WERI-Rb-1 (cell line): ENCODE measurements at regions not wholly inside any gene's neighbourhood (a gene's known extent, or its start where the extent isn't known, plus 50 kb on each side); places are given as distances from the start of the nearest gene placed in this dataset.

ENCODE experiments used
- DNase-seq: peaks from one replicate; pipeline ENCODE4 v3.0.0-alpha.2; 2020
- H3K27ac ChIP-seq: fragments of 250-450 bp; sonication (Bioruptor Pico); 2 replicates; pipeline ENCODE4 v1.5.1; 2020; ENCODE audit warnings: mild to moderate bottlenecking, moderate library complexity
- H3K27me3 ChIP-seq: fragments of 250-450 bp; sonication (Bioruptor Pico); 2 replicates; pipeline ENCODE4 v1.5.1; 2021; ENCODE audit warnings: mild to moderate bottlenecking, low read depth, moderate library complexity; ENCODE audit not compliant: insufficient read depth, severe bottlenecking
- H3K36me3 ChIP-seq: fragments of 250-450 bp; sonication (Bioruptor Pico); 2 replicates; pipeline ENCODE4 v1.5.1; 2020; ENCODE audit warnings: mild to moderate bottlenecking, moderate library complexity
- H3K4me3 ChIP-seq: 2 replicates; pipeline ENCODE4 v1.5.1; 2011; ENCODE audit warnings: low read depth, mild to moderate bottlenecking, control low read depth, low read length
- H3K9me3 ChIP-seq: fragments of 250-450 bp; sonication (Bioruptor Pico); 2 replicates; pipeline ENCODE4 v1.5.1; 2021; ENCODE audit warnings: mild to moderate bottlenecking, moderate library complexity; ENCODE audit not compliant: severe bottlenecking
- CTCF ChIP-seq: IDR thresholded peaks from 2 replicates; pipeline ENCODE4 v1.5.1; 2011; ENCODE audit warnings: low read depth, mild to moderate bottlenecking, control low read depth, inconsistent platforms, low read length

- DNase-seq, result no peak
- H3K27me3 ChIP-seq, result no peaks in the 10 kb centered on the region
- H3K27ac ChIP-seq, result no peak overlapping the region
- no peaks in the 10 kb centered on the region for H3K36me3 ChIP-seq
- no peak overlapping the region for H3K4me3 ChIP-seq
- H3K9me3 ChIP-seq, result no peaks in the 10 kb centered on the region
- no peak for TF ChIP-seq CTCF
Measured at GRCh38 chr12:24750263-24750662, 198.6 kb downstream of the BCAT1 start.

- no peaks in the 10 kb centered on the region for H3K9me3 ChIP-seq
- H3K4me3 ChIP-seq, result no peak overlapping the region
Measured at GRCh38 chr12:24749171-24749570, 199.7 kb downstream of the BCAT1 start.

GRCh38 chr12:24748326-24748725, 200.6 kb downstream of the BCAT1 start:
- TF ChIP-seq CTCF, result no peak
- H3K27me3 ChIP-seq, result no peaks in the 10 kb centered on the region
- H3K9me3 ChIP-seq, result no peaks in the 10 kb centered on the region
- no peak overlapping the region for H3K27ac ChIP-seq
- DNase-seq, result no peak
- no peaks in the 10 kb centered on the region for H3K36me3 ChIP-seq
- H3K4me3 ChIP-seq, result no peak overlapping the region

More at GRCh38 chr12:24749171-24749570, 199.7 kb downstream of the BCAT1 start:
- TF ChIP-seq CTCF, result no peak
- Histone ChIP-seq H3K27me3 (no peaks in the 10 kb centered on the region), H3K36me3 (no peaks in the 10 kb centered on the region), H3K27ac (no peak overlapping the region)
- DNase-seq, result no peak

- Histone ChIP-seq H3K36me3 (no peaks in the 10 kb centered on the region), H3K27ac (no peak overlapping the region), H3K27me3 (no peaks in the 10 kb centered on the region), H3K4me3 (no peak overlapping the region), H3K9me3 (no peaks in the 10 kb centered on the region)
- no peak for TF ChIP-seq CTCF
- no peak for DNase-seq
Measured at GRCh38 chr12:24746864-24747263, 202.0 kb downstream of the BCAT1 start.

- Histone ChIP-seq H3K27me3 (no peaks in the 10 kb centered on the region), H3K9me3 (no peaks in the 10 kb centered on the region), H3K27ac (no peak overlapping the region), H3K36me3 (no peaks in the 10 kb centered on the region), H3K4me3 (no peak overlapping the region)
- no peak for TF ChIP-seq CTCF
- DNase-seq, result no peak
Measured at GRCh38 chr12:24746006-24746671, 202.8 kb downstream of the BCAT1 start.
